WTC11 (cell line): ENCODE measurements at regions not wholly inside any gene's neighbourhood (a gene's known extent, or its start where the extent isn't known, plus 50 kb on each side); places are given as distances from the start of the nearest gene placed in this dataset.

Source experiments
- ATAC-seq: fragments of 200-7000 bp; cut with Tn5 transposase; 2 replicates; pipeline ENCODE4 v1.10.0; 2021; ENCODE audit warnings: mild to moderate bottlenecking, moderate library complexity
- CTCF ChIA-PET: fragments of 300-600 bp; sonication (Branson Sonifier 250); formaldehyde crosslinking; loops from one replicate; lab custom pipeline; 2021; ENCODE audit warnings: antibody characterized with exemption; lab: Charles Lee
- POLR2A ChIA-PET: fragments of 350-600 bp; sonication (Branson Sonifier 250); formaldehyde crosslinking; loops from one replicate; lab custom pipeline; 2021; ENCODE audit warnings: antibody characterized with exemption; lab: Charles Lee
- DNase-seq: peaks from one replicate; pipeline ENCODE4 v3.0.0; 2021; ENCODE audit warnings: low spot score
- H3K27ac Mint-ChIP-seq: 2 replicates; pipeline ENCODE4 v1.8.0; 2021; ENCODE audit warnings: mixed read lengths
- H3K27me3 Mint-ChIP-seq: 2 replicates; pipeline ENCODE4 v1.8.0; 2021; ENCODE audit warnings: low read depth, mild to moderate bottlenecking, moderate library complexity, mixed read lengths
- H3K36me3 Mint-ChIP-seq: 2 replicates; pipeline ENCODE4 v1.8.0; 2021; ENCODE audit warnings: mixed read lengths
- H3K4me1 Mint-ChIP-seq: 2 replicates; pipeline ENCODE4 v1.8.0; 2022; ENCODE audit warnings: mixed read lengths
- H3K4me3 Mint-ChIP-seq: 2 replicates; pipeline ENCODE4 v1.8.0; 2021; ENCODE audit warnings: mild to moderate bottlenecking, moderate library complexity, mixed read lengths
- H3K9me3 Mint-ChIP-seq: 2 replicates; pipeline ENCODE4 v1.8.0; 2021; ENCODE audit warnings: mixed read lengths
- ATF1 ChIP-seq: sonication (generic); formaldehyde crosslinking; IDR thresholded peaks from 2 replicates; pipeline ENCODE4 v1.8.1; 2023; ENCODE audit warnings: mild to moderate bottlenecking, moderate library complexity, missing genetic modification reagents
- ELF4 ChIP-seq: sonication (generic); formaldehyde crosslinking; IDR thresholded peaks from 2 replicates; pipeline ENCODE4 v1.8.1; 2022; ENCODE audit warnings: low read depth, mild to moderate bottlenecking, moderate library complexity, missing genetic modification reagents
- ETV6 ChIP-seq: sonication (generic); formaldehyde crosslinking; IDR thresholded peaks from 2 replicates; pipeline ENCODE4 v1.8.1; 2022; ENCODE audit warnings: mild to moderate bottlenecking, missing genetic modification reagents
- HMGA2 ChIP-seq: fragments of 250-450 bp; sonication (Bioruptor Pico); IDR thresholded peaks from 2 replicates; pipeline ENCODE4 v1.4.0; 2021; ENCODE audit warnings: mild to moderate bottlenecking, moderate library complexity
- SP1 ChIP-seq: sonication (generic); formaldehyde crosslinking; conservative IDR thresholded peaks from 2 replicates; pipeline ENCODE4 v1.8.1; 2022; ENCODE audit warnings: missing genetic modification reagents
- ZNF138 ChIP-seq: sonication (generic); formaldehyde crosslinking; conservative IDR thresholded peaks from 2 replicates; pipeline ENCODE4 v1.8.1; 2022; ENCODE audit warnings: mild to moderate bottlenecking, moderate library complexity, missing genetic modification reagents
- ZNF219 ChIP-seq: sonication (generic); formaldehyde crosslinking; IDR thresholded peaks from 2 replicates; pipeline ENCODE4 v1.8.0; 2023; ENCODE audit warnings: missing genetic modification reagents, mild to moderate bottlenecking, borderline replicate concordance
- ZNF263 ChIP-seq: sonication (generic); formaldehyde crosslinking; IDR thresholded peaks from 2 replicates; pipeline ENCODE4 v1.8.1; 2022; ENCODE audit warnings: low read depth, mild to moderate bottlenecking, moderate library complexity, missing genetic modification reagents
- ZNF396 ChIP-seq: fragments of 250-450 bp; sonication (Bioruptor Pico); IDR thresholded peaks from 2 replicates; pipeline ENCODE4 v1.8.0; 2021; ENCODE audit warnings: mild to moderate bottlenecking, moderate library complexity, borderline replicate concordance
- TF ChIP-seq, protein P1 (sequence below): sonication (generic); formaldehyde crosslinking; IDR thresholded peaks from 2 replicates; pipeline ENCODE4 v1.8.1; 2022; ENCODE audit warnings: missing genetic modification reagents, borderline replicate concordance
- TF ChIP-seq, protein P2 (sequence below): fragments of 250-450 bp; sonication (Bioruptor Pico); IDR thresholded peaks from 2 replicates; pipeline ENCODE4 v1.9.0; 2021; ENCODE audit warnings: moderate library complexity, mild to moderate bottlenecking, inconsistent platforms, borderline replicate concordance
- TF ChIP-seq, protein P3 (sequence below): fragments of 250-450 bp; sonication (Bioruptor Pico); conservative IDR thresholded peaks from 2 replicates; pipeline ENCODE4 v1.9.0; 2021; ENCODE audit warnings: mild to moderate bottlenecking
- TF ChIP-seq, protein P4 (sequence below): fragments of 250-450 bp; sonication (Bioruptor Pico); IDR thresholded peaks from 2 replicates; pipeline ENCODE4 v1.8.0; 2021; ENCODE audit warnings: mild to moderate bottlenecking
- TF ChIP-seq, protein P5 (sequence below): fragments of 250-450 bp; sonication (Bioruptor Pico); IDR thresholded peaks from 2 replicates; pipeline ENCODE4 v2.1.2; 2022; ENCODE audit warnings: mild to moderate bottlenecking, moderate library complexity
- TF ChIP-seq, protein P6 (sequence below): sonication (generic); formaldehyde crosslinking; conservative IDR thresholded peaks from 2 replicates; pipeline ENCODE4 v1.8.1; 2022; ENCODE audit warnings: mild to moderate bottlenecking, missing genetic modification reagents
- TF ChIP-seq, protein P7 (sequence below): sonication (generic); formaldehyde crosslinking; IDR thresholded peaks from 2 replicates; pipeline ENCODE4 v1.8.0; 2022; ENCODE audit warnings: mild to moderate bottlenecking, missing genetic modification reagents
- TF ChIP-seq, protein P8 (sequence below): sonication (generic); formaldehyde crosslinking; conservative IDR thresholded peaks from 2 replicates; pipeline ENCODE4 v1.8.1; 2023; ENCODE audit warnings: mild to moderate bottlenecking, low read depth, missing genetic modification reagents, moderate library complexity
- TF ChIP-seq, protein P9 (sequence below): fragments of 200-600 bp; IDR thresholded peaks from 2 replicates; pipeline ENCODE4 v1.8.0; 2022; ENCODE audit warnings: antibody characterized with exemption
- TF ChIP-seq, protein P10 (sequence below): sonication (generic); formaldehyde crosslinking; IDR thresholded peaks from 2 replicates; pipeline ENCODE4 v1.8.1; 2023; ENCODE audit warnings: mild to moderate bottlenecking, missing genetic modification reagents

DNA sequence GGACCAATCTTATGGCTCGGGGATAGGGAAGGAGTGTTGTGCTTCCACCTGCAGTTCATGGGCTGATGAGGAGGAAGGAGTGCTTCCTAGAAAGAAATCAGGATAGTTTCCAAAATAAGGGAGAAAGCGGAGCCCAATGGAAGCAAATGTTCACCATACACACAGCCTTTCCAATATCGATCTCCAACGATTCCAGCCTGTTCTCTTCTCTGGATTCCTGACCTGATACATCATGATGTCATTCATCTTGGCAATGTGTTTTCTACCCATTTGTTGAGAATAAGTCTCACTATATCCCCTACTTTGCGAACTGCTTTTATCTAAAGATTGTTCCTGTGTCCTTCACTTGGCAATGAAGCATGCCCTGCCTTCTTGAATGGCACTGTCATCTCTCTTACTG, 205.3 kb upstream of the SIX2 start (continued):
- TF ChIP-seq, protein P1, sequence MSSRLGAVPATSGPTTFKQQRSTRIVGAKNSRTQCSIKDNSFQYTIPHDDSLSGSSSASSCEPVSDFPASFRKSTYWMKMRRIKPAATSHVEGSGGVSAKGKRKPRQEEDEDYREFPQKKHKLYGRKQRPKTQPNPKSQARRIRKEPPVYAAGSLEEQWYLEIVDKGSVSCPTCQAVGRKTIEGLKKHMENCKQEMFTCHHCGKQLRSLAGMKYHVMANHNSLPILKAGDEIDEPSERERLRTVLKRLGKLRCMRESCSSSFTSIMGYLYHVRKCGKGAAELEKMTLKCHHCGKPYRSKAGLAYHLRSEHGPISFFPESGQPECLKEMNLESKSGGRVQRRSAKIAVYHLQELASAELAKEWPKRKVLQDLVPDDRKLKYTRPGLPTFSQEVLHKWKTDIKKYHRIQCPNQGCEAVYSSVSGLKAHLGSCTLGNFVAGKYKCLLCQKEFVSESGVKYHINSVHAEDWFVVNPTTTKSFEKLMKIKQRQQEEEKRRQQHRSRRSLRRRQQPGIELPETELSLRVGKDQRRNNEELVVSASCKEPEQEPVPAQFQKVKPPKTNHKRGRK = no peak
- TF ChIP-seq, protein P2, sequence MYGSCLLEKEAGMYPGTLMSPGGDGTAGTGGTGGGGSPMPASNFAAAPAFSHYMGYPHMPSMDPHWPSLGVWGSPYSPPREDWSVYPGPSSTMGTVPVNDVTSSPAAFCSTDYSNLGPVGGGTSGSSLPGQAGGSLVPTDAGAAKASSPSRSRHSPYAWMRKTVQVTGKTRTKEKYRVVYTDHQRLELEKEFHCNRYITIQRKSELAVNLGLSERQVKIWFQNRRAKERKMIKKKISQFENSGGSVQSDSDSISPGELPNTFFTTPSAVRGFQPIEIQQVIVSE (CRISPR knock-in tag) = no peak
- TF ChIP-seq ETV6 (CRISPR knock-in tag) = no peak
- TF ChIP-seq HMGA2 = no peak
- TF ChIP-seq, protein P3, sequence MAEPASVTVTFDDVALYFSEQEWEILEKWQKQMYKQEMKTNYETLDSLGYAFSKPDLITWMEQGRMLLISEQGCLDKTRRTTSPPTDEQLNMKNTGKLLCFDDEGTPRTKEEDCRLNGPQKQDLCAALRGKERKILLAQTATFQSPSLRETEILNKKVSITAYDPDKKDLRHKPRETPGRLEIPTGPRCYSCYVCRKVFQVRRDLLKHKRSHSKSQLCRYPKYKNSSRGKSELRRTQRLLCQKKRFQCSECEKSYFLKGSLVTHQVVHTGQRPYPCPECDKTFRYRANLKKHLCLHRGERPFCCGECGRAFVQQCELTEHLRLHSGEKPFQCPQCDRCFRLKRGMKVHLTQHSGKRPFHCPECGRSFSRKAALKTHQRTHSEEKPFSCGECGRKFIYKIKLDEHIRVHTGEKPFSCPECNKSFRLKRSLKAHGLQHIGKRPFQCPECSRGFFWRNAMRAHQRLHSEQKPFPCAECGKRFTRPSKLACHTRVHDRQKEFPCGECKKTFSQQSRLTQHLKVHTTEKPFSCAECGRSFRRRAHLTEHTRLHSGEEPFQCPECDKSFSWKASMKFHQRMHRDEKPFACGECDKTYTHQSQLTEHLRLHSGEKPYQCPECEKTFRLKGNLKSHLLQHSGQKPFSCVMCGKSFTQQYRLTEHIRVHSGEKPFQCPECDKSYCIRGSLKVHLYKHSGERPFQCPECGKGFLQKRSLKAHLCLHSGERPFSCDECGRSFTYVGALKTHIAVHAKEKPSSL = no peak
- TF ChIP-seq, protein P4, sequence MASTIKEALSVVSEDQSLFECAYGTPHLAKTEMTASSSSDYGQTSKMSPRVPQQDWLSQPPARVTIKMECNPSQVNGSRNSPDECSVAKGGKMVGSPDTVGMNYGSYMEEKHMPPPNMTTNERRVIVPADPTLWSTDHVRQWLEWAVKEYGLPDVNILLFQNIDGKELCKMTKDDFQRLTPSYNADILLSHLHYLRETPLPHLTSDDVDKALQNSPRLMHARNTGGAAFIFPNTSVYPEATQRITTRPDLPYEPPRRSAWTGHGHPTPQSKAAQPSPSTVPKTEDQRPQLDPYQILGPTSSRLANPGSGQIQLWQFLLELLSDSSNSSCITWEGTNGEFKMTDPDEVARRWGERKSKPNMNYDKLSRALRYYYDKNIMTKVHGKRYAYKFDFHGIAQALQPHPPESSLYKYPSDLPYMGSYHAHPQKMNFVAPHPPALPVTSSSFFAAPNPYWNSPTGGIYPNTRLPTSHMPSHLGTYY (CRISPR knock-in tag) = no peak
- TF ChIP-seq SP1 (CRISPR knock-in tag) = no peak
- no peak for TF ChIP-seq ZNF219 (CRISPR knock-in tag)
- TF ChIP-seq, protein P5, sequence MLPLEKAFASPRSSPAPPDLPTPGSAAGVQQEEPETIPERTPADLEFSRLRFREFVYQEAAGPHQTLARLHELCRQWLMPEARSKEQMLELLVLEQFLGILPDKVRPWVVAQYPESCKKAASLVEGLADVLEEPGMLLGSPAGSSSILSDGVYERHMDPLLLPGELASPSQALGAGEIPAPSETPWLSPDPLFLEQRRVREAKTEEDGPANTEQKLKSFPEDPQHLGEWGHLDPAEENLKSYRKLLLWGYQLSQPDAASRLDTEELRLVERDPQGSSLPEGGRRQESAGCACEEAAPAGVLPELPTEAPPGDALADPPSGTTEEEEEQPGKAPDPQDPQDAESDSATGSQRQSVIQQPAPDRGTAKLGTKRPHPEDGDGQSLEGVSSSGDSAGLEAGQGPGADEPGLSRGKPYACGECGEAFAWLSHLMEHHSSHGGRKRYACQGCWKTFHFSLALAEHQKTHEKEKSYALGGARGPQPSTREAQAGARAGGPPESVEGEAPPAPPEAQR (CRISPR knock-in tag) = no peak
- no peak for TF ChIP-seq ATF1
- TF ChIP-seq, protein P6, sequence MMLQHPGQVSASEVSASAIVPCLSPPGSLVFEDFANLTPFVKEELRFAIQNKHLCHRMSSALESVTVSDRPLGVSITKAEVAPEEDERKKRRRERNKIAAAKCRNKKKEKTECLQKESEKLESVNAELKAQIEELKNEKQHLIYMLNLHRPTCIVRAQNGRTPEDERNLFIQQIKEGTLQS (CRISPR knock-in tag) = no peak
- TF ChIP-seq, protein P7, sequence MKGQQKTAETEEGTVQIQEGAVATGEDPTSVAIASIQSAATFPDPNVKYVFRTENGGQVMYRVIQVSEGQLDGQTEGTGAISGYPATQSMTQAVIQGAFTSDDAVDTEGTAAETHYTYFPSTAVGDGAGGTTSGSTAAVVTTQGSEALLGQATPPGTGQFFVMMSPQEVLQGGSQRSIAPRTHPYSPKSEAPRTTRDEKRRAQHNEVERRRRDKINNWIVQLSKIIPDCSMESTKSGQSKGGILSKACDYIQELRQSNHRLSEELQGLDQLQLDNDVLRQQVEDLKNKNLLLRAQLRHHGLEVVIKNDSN (CRISPR knock-in tag) = no peak
- no peak for TF ChIP-seq ZNF138 (CRISPR knock-in tag)
- TF ChIP-seq ZNF263 (CRISPR knock-in tag) = no peak
- no peak for TF ChIP-seq ELF4 (CRISPR knock-in tag)

DNA sequence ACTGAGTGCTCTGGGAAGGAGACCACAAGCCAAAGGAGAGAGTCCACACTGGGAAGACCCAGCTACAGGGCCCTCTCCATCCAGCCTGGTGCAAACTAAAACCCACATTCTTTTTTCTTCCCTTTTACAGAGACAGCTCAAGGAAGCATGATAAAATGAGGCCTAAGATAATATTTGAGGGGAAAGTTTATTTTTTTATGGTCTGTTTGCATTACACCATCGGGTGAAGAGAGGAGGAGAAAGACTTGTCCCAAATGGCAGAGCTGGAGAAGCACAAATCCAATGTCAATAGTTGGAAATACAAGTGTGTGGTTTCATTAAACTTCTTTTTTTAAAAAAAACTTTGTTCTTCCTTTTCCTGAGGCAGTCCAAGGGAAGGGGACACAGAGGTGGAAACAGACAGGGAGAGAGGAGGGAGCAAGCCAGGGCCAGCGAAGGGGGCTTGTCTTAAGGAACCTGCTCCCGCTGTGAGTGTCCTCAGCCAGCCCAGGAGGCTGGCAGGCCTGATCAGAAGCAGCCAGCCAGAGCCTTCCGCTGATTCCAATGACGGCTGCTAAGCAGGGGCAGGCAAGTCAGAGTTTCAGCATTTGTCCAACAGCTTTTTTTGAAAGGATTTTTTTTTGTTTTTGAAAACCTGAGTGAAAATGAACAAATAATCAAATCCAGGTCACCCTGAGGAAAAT, 203.8 kb upstream of the SIX2 start:
- H3K27me3 Mint-ChIP-seq = no peaks in the 10 kb centered on the region
- no peaks in the 10 kb centered on the region; the same call in 1 of the 2 replicates for H3K4me1 Mint-ChIP-seq
- H3K36me3 Mint-ChIP-seq = no peaks in the 10 kb centered on the region
- ATAC-seq = no peak
- H3K4me3 Mint-ChIP-seq = no peak overlapping the region
- H3K9me3 Mint-ChIP-seq = peaks cover 10% of the 10 kb centered on the region
- no peak for DNase-seq
- CTCF ChIA-PET = no interaction called here
- H3K27ac Mint-ChIP-seq = no peak overlapping the region
- POLR2A ChIA-PET = no interaction called here
- TF ChIP-seq, protein P8, sequence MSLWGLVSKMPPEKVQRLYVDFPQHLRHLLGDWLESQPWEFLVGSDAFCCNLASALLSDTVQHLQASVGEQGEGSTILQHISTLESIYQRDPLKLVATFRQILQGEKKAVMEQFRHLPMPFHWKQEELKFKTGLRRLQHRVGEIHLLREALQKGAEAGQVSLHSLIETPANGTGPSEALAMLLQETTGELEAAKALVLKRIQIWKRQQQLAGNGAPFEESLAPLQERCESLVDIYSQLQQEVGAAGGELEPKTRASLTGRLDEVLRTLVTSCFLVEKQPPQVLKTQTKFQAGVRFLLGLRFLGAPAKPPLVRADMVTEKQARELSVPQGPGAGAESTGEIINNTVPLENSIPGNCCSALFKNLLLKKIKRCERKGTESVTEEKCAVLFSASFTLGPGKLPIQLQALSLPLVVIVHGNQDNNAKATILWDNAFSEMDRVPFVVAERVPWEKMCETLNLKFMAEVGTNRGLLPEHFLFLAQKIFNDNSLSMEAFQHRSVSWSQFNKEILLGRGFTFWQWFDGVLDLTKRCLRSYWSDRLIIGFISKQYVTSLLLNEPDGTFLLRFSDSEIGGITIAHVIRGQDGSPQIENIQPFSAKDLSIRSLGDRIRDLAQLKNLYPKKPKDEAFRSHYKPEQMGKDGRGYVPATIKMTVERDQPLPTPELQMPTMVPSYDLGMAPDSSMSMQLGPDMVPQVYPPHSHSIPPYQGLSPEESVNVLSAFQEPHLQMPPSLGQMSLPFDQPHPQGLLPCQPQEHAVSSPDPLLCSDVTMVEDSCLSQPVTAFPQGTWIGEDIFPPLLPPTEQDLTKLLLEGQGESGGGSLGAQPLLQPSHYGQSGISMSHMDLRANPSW (CRISPR knock-in tag) = no peak
- TF ChIP-seq ZNF396 (CRISPR knock-in tag) (no peak), ZNF219 (CRISPR knock-in tag) (no peak)
- TF ChIP-seq, protein P9, sequence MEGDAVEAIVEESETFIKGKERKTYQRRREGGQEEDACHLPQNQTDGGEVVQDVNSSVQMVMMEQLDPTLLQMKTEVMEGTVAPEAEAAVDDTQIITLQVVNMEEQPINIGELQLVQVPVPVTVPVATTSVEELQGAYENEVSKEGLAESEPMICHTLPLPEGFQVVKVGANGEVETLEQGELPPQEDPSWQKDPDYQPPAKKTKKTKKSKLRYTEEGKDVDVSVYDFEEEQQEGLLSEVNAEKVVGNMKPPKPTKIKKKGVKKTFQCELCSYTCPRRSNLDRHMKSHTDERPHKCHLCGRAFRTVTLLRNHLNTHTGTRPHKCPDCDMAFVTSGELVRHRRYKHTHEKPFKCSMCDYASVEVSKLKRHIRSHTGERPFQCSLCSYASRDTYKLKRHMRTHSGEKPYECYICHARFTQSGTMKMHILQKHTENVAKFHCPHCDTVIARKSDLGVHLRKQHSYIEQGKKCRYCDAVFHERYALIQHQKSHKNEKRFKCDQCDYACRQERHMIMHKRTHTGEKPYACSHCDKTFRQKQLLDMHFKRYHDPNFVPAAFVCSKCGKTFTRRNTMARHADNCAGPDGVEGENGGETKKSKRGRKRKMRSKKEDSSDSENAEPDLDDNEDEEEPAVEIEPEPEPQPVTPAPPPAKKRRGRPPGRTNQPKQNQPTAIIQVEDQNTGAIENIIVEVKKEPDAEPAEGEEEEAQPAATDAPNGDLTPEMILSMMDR = no peak
- TF ChIP-seq, protein P10, sequence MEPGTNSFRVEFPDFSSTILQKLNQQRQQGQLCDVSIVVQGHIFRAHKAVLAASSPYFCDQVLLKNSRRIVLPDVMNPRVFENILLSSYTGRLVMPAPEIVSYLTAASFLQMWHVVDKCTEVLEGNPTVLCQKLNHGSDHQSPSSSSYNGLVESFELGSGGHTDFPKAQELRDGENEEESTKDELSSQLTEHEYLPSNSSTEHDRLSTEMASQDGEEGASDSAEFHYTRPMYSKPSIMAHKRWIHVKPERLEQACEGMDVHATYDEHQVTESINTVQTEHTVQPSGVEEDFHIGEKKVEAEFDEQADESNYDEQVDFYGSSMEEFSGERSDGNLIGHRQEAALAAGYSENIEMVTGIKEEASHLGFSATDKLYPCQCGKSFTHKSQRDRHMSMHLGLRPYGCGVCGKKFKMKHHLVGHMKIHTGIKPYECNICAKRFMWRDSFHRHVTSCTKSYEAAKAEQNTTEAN (CRISPR knock-in tag) = no peak
